ENCODE measurements at regions not wholly inside any gene's neighbourhood (a gene's known extent, or its start where the extent isn't known, plus 50 kb on each side); places are given as distances from the start of the nearest gene placed in this dataset.
"Not testable (repeated sequence)": the region's sequence is repeated elsewhere in the genome, so short reads cannot be mapped to it uniquely, and the experiment has no call there.

DNA sequence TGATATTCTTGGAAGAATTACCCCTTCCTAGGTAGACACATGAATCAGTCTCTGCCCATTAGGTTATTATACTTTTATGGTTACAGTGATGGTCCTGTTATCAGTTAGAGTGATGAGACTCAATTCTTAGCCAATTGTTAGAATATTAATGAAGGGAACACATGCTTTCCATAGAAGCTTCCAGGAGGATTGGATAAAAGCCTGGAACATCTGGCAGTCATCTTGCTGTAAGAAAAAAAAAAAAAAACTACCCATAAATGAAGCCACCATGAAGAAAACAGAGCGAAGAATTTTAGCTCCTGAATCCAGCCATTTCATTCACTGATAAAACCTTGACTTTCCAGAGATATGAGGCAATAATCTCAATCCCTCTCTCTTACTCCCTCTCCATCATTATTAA, 262.5 kb upstream of the GRIN3A start:
- FAIRE-seq = no peak
- DNase-seq (ENCODE audit: low spot score) = no peak

- FAIRE-seq (no peak), DNase-seq (ENCODE audit: low spot score) (no peak)
Observed at GRCh38 chr9:101999441-101999840, 261.0 kb upstream of the GRIN3A start.

- FAIRE-seq = peak; percentile 97
- DNase-seq (ENCODE audit: low spot score) = peak; percentile 97
Observed at GRCh38 chr9:101995231-101995630, 256.8 kb upstream of the GRIN3A start.

DNA sequence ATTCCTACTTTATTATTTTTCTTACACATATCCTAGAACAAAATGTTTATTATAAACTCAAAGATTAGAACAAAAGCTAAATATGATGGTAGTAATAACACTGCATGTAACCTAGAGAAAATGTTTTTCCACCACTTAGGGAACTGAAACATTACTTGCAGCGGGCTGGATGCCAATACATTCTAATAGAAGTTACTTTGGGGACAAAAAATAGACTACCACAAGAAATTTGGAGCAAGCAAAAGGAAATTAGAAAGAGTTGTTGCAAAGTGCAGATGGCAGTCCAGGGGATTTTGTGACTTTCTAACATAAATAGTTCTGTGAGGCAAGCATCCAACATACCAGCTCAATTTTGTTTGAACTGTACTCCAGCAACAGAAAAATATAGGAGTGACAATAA, 255.3 kb upstream of the GRIN3A start:
- FAIRE-seq (no peak), DNase-seq (ENCODE audit: low spot score) (no peak)

GRCh38 chr9:101991926-101992325, 253.5 kb upstream of the GRIN3A start:
- FAIRE-seq (no peak), DNase-seq (ENCODE audit: low spot score) (no peak)

GRCh38 chr9:101977614-101978210, 239.3 kb upstream of the GRIN3A start:
- DNase-seq (ENCODE audit: low spot score) (peak; percentile 40), FAIRE-seq (peak; percentile 86)

DNA sequence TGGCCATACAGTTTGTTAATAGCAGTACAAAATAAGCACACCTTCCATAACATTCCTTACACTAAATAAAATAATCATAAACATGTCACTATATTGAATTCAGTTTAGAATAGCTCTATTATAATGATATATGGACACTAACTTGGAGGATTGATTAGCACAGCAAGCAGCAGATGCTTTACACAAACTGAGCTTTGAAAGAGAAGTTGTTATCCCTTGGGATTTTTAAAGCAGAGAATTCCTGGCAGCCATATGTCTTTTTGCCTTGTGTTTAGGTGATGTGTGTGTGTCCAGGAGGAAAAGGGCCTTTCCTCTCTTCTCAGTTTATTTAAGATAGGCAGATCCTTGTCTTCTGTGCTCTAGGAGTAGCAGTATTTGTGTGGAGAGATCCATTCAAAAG, 232.2 kb upstream of the GRIN3A start:
- FAIRE-seq = no peak

GRCh38 chr9:101968392-101968791, 229.9 kb upstream of the GRIN3A start:
- DNase-seq (ENCODE audit: low spot score) (no peak), FAIRE-seq (no peak)

More for the DNA sequence above, 232.2 kb upstream of the GRIN3A start:
- no peak for DNase-seq (ENCODE audit: low spot score)

GRCh38 chr9:101966691-101967090, 228.2 kb upstream of the GRIN3A start:
- DNase-seq (ENCODE audit: low spot score) (no peak), FAIRE-seq (no peak)

DNA sequence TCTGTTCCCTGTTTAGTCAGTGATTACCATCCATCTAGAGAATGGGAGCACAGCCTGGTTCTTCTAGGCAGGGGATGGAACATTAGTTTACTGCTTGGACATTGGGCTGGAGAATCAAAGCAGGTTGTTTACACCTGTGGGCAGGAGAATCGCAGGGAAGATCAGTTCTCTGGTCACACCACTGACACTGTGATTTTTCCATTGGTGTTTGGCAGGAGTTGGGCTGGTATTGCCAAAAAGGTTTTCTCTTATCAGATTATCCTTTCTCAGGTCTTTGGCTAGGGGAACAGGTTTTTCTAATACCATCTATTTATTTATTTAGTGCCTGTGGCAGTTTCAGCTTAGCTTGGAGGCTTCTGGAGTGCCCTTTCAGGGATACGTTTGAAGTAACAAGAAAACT, 219.3 kb upstream of the GRIN3A start:
- FAIRE-seq = no peak
- DNase-seq (ENCODE audit: low spot score) = no peak

DNA sequence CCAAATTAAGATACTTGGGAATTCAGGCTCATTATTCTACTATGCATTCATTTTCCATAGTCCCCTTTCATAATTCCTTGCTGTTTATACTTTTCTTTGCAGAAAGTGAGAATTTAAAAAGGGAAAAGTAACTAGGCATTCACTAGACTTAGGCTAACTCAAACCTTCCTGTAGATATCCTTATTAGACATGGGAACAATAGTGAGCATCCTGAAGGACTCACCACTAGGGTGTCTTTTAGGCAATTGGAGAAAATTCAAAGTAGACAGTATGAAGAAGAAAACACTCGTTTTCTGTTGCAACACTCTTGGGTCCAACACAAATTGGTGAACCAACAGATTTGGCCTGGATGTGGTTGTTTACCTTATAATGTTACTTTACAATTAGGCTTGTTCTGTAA, 213.2 kb upstream of the GRIN3A start:
- FAIRE-seq = no peak
- DNase-seq (ENCODE audit: low spot score) = no peak

- DNase-seq (ENCODE audit: low spot score) = no peak
Observed at GRCh38 chr9:101931756-101932155, 193.3 kb upstream of the GRIN3A start.

DNA sequence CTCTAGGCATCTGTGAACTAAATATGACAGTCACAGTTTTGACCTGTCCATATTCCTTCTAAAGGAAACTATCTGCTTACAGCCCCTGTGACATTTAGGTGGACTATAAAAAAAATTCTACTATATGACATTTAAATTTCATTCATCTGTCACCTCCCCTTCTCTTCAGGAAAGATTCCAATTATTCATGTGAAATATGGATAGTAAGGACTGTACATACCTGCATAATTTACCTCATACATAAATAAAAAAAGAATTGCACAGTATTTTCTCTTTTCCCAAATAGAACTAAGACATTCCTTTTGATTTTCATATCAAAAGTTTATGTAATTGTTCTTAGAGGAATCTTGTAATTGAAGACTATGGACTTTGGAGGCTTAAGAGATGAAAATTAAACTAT, 192.3 kb upstream of the GRIN3A start:
- DNase-seq (ENCODE audit: low spot score) (no peak), FAIRE-seq (no peak)

More at GRCh38 chr9:101931756-101932155, 193.3 kb upstream of the GRIN3A start:
- no peak for FAIRE-seq

- DNase-seq (ENCODE audit: low spot score) = no peak
- no peak for FAIRE-seq
Observed at GRCh38 chr9:101925498-101925897, 187.1 kb upstream of the GRIN3A start.

- DNase-seq (ENCODE audit: low spot score) (no peak), FAIRE-seq (no peak)
Observed at GRCh38 chr9:101923451-101923850, 185.0 kb upstream of the GRIN3A start.

- not testable (repeated sequence) for DNase-seq (ENCODE audit: low spot score); FAIRE-seq
Observed at GRCh38 chr9:101916948-101917347, 178.5 kb upstream of the GRIN3A start.

- DNase-seq (ENCODE audit: low spot score) (no peak), FAIRE-seq (no peak)
Observed at GRCh38 chr9:101915482-101915881, 177.0 kb upstream of the GRIN3A start.

GRCh38 chr9:101912698-101913097, 174.3 kb upstream of the GRIN3A start:
- DNase-seq (ENCODE audit: low spot score) (no peak), FAIRE-seq (no peak)

- DNase-seq (ENCODE audit: low spot score) (no peak), FAIRE-seq (no peak)
Observed at GRCh38 chr9:101907466-101907865, 169.0 kb upstream of the GRIN3A start.

- FAIRE-seq = no peak
- DNase-seq (ENCODE audit: low spot score) = no peak
Observed at GRCh38 chr9:101904845-101905244, 166.4 kb upstream of the GRIN3A start.

- DNase-seq (ENCODE audit: low spot score) = no peak
- no peak for FAIRE-seq
Observed at GRCh38 chr9:101902051-101902450, 163.6 kb upstream of the GRIN3A start.

DNA sequence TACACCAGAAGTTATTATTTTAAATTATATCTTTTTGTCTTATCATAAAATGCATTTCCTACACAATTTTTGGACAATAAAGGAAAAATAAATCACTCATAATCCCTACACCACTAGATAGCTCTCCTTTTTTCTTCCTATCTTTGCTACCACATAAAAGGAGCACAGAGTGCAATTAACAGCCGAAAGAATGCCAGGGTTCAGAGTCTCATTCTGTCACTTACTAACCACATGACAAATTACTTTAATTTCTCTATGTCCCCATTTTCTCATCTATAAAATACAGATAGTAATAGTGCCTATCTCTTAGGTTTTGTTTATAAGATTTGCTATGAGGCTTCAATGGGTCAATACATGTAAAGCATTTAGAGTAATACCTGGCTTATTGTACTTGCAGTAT, 158.7 kb upstream of the GRIN3A start:
- DNase-seq (ENCODE audit: low spot score) = no peak
- no peak for FAIRE-seq

DNA sequence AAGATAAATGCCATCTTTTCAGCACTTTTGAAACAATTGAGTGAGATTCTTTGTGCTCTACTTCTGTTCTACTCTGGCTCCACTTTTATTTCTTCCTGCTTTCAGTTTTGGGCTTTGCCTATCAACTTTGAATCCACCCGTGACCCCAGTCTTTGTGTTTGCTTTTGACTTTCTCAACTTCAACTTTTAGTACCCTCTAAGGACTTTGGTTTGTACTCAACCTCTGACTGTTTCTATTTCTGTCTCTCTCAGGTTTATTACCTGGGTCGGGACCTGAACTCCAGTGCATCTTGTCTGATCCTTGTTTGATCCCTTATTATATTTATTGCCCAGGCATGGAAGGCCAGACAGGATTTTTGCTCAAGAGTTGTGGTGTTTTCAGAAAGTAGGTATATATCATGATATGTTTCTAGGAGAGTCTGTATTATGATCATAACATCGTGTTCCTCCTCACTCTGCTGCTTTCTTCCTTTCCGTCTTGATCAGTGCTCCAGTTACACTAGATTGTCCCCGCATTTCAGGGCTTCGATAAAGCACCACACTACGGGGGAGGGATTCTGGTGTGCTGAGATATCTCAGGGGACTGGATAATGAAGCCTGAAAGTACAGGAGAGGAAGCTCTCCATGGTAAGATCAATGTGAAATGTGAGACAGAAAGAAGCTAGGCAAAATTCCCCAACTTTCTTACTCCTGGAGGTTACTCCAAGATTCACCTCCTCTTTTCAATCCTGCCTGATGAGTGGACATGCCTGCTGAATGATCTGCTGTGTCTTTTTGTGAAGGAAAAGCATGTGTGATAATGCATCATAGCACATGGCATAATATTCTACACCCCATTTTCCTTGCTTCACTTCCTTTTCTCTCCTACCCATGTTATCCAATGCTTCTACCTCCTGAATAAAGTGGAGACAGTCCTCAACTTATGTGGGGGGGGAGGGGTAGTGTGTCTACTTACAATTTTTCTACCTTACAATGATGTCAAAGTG, 155.5 kb upstream of the GRIN3A start:
- FAIRE-seq (no peak), DNase-seq (ENCODE audit: low spot score) (no peak)

All from RCC 7860 (cell line).